CD4-positive, alpha-beta T cell treated with Interleukin-1 beta for 1 hour (primary cell): ENCODE measurements at regions not wholly inside any gene's neighbourhood (a gene's known extent, or its start where the extent isn't known, plus 50 kb on each side); places are given as distances from the start of the nearest gene placed in this dataset.
"Not testable (repeated sequence)": the region's sequence is repeated elsewhere in the genome, so short reads cannot be mapped to it uniquely, and the experiment has no call there.

Source experiments
- DNase-seq, 2 donors: peaks; one replicate each; pipeline ENCODE4 v3.0.0-alpha.2; 2020 to 2022

GRCh38 chr21:20451046-20451445, 547.2 kb upstream of the NCAM2 start:
- no peak for DNase-seq

DNA sequence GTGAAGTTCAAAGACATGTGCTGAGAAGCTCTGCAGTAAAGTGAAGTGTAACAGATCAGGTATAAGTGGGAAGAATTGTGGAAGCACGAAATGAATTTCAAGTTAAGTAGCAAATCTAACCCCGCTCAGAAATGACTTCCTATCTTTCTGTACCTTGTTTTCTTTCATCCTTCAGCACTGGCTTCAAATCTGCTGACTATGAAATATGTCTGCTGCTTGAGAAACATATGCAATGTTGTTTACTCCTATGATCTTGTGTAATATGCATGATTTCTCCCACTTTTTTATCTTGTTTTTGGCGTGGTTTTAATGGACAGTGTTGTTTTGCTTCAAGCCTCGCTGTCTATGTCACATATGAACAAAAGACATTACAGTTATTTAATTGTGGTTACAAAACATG, 545.3 kb upstream of the NCAM2 start:
- DNase-seq = no peak

DNA sequence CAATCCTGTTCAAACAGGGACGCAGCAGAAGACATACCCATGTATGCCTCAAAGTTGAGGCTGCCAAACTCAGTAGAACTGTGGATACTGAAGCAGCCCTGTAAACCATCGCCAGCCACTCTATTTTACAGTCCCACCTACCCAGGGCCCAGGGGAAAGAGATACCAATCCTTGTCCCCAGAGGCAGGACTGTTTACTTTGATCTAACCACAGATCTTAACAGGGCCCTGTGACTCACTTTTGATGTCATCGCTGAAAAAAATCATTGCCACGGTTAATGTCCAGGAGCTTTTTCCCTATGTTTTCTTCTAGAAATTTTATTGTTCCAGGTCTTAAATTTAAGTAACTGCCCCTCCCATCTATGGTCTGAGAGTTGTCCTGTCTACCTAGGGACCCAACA, 538.4 kb upstream of the NCAM2 start:
- no peak for DNase-seq

DNA sequence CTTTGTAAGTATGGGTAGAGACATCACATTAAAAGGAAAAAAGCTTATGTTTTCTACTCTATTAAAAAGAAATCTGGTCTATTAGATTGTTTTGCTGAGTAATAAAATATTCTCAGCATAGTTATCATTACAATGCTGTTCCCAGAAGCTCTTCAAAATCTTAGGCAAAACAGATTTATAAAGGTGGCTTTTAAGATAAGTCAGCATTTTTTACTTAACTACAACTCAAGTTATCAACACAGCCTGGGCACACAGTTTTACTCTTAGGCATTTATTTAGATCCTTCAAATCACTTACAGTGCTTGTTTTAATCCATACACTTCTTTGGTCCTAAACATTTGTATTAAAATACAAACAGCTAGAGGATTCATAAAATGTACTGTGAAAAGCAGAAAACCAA, 534.8 kb upstream of the NCAM2 start:
- DNase-seq = no peak

DNA sequence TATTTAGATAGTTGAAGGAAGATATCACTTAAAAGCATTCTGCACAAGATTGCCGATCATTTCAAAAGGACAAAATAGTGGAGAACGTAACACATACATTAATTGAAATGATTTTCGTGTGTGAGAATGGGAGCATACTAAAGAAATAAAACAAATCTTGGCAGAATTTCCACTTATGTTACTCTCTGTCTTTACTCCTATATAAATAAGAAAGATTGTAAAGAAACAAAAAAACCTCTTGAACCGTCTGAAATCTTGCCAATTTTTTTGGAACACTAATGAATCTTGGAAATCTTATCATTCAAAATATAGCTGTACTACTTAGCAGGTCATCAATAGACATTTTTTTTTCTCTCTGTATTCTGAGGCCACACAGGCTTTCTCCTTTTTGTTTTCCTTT, 528.8 kb upstream of the NCAM2 start:
- DNase-seq = no peak

GRCh38 chr21:20486303-20486702, 511.9 kb upstream of the NCAM2 start:
- DNase-seq = no peak

GRCh38 chr21:20502915-20503314, 495.3 kb upstream of the NCAM2 start:
- DNase-seq = not testable (repeated sequence)

GRCh38 chr21:20507783-20508182, 490.4 kb upstream of the NCAM2 start:
- no peak for DNase-seq

DNA sequence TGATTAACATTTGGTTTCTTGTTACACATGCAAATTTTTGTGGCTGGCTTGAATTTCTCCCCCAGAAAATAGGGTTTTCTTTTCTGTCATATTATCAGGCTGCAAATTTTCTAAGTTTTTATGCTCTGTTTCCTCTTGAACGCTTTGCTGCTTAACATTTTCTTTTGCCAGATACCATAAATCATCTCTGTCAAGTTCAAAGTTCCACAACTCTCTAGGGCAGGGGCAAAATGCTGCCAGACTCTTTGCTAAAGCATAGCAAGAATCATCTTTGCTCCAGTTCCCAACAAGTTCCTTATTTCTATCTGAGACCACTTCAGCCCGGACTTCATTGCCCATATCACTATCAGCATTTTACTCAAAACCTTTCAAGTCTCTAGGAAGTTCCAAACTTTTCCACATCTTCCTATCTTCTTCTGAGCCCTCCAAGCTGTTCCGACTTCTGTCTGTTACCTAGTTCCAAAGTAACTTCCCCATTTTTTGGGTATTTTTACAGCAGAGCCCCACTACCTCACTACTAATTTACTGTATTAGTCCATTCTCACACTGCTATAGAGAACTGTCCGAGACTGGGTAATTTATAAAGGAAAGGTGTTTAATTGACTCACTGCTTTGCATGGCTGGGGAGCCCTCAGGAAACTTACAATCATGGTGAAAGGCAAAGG, 486.9 kb upstream of the NCAM2 start:
- DNase-seq = no peak

- no peak for DNase-seq
Measured at GRCh38 chr21:20515446-20515845, 482.8 kb upstream of the NCAM2 start.

DNA sequence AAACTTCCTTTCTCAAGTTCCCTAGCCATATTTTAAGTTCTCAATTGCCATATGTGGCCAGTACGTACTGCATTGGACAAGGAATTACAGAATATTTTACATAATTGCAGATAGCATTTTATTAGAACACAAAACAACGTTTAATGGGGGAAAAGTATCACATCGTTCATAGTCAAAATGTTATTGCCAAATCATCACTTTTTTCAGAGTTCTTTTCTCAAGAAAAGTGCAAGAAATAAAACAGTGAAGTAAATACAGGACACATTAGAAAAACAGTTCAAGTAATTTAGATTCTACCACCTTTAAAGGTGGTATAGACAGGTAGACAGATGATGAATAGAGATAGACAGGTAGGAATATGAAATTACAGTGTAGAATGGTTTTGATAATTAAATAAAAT, 479.1 kb upstream of the NCAM2 start:
- no peak for DNase-seq

DNA sequence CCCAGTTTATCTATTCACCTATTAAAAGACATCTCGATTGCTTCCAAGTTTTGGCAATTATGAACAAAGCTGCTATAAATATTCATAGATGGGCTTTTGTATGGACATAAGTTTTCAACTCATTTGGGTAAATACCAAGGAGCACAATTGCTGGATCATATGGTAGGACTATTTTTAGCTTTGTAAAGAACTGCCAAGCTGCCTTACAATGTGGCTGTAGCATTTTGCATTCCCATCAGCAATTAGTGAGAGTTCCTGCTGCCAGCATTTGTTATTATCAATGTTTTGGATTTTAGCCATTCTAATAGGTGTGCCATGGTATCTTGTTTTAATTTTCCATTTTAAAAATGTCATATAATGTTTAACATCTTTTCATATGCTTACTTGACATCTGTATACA, 475.6 kb upstream of the NCAM2 start:
- no peak for DNase-seq

- no peak for DNase-seq
Measured at GRCh38 chr21:20523191-20523590, 475.0 kb upstream of the NCAM2 start.

- no peak for DNase-seq
Measured at GRCh38 chr21:20527731-20528460, 470.3 kb upstream of the NCAM2 start.

GRCh38 chr21:20537130-20537529, 461.1 kb upstream of the NCAM2 start:
- DNase-seq = no peak

GRCh38 chr21:20538039-20538658, 460.1 kb upstream of the NCAM2 start:
- no peak for DNase-seq

DNA sequence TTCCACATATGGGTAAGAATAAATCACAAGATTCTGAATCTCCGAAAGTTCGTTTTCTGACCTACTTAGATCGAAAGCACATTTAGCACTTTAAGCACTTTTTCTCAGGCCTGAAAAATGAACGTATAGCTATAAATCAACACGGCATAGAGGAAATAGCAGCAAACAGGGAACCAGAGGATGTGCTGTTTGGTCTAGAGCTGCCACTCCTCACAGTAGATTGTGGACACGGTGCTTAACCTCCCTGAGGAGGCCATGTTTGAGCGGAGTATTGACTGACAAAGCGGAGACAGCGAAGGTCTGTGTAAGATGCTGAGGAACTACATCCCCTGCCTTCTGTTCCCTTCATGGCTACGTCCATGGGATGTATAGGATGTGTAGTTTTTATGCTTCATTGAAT, 452.8 kb upstream of the NCAM2 start:
- DNase-seq = no peak

DNA sequence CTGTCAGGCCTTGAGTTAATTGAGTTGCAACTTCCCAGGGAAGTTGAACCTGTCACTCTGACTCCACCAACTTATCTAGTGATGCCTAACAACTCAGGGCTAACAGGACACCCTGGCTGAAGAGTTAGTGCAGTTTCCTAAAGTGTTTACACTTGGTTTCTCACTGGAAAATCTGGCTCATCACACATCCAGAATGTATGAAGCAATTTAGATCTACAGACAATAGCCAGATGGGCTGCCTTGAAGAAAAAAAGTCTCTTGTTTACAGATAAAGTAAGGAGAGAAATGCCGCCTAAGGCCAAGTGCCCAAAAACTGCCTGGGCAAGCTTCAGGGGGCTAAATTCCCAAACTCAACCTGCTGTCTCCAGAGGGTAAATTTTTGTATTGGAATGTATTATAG, 446.3 kb upstream of the NCAM2 start:
- no peak for DNase-seq

GRCh38 chr21:20554785-20555184, 443.4 kb upstream of the NCAM2 start:
- DNase-seq = no peak

GRCh38 chr21:20570824-20571232, 427.4 kb upstream of the NCAM2 start:
- no peak for DNase-seq

DNA sequence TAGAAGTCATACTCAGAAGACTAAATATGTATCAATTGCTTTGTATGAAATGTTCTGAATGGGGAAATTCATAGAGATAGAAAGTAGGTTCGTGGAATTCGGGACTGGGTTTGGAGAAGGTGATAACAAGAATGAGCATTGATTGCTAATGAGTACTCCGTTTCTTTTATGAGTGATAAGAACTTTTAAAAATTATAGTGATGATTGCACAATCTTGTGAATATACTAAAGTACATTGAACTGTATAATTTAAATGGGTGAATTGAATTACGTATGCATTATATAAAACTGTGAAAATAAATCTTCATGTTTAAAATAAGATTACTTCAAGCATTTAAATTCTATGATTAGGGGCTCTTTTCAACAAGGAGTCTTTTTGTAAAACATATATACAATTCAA, 425.6 kb upstream of the NCAM2 start:
- no peak for DNase-seq

DNA sequence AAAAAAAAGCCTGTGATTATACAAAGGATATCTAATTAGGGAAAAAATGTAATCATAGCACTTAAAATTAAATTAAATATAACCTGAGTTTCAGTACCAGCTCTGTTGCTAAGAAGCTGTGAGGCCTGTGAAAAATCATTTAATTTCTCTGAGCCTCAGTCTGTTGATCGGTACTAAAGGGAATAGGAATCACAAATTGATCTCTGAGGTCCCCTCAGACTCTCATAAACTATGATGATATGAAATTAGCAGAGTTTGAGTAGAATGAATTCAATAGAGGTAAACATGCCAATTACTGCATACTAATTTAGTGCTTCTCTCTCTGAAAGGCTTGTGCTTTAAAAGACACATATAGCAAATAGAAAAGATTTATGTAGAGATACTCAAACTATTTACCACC, 416.8 kb upstream of the NCAM2 start:
- no peak for DNase-seq

DNA sequence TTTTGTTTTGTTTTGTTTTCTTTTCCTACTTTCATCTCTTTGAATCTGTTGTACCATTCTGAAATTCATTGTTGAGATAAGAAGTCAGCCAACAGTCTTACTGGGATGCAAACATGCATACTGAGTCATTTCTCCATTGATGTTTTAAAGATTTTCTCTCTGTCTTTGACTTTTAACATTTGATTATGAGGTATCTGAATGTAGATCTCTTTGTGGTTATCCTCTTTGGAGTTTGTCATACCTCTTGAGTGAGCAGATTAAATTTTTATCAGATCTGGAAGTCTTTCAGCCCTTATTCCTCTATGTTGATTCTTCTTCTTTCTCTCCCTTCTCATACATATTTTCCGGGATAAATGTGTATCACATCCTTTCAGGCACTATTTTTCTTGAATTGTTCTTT, 406.9 kb upstream of the NCAM2 start:
- no peak for DNase-seq

- DNase-seq = no peak
Measured at GRCh38 chr21:20592463-20592862, 405.7 kb upstream of the NCAM2 start.
